VCaP (cell line): ENCODE measurements at regions not wholly inside any gene's neighbourhood (a gene's known extent, or its start where the extent isn't known, plus 50 kb on each side); places are given as distances from the start of the nearest gene placed in this dataset.
A peak's percentile ranks its signal among the peaks of the same experiment; 100 is the strongest.

Source experiments
- H3K27ac ChIP-seq: fragments of 450-650 bp; 2 replicates; pipeline ENCODE4 v1.5.1; 2017
- TF ChIP-seq, protein P1 (sequence below): fragments of 450-650 bp; conservative IDR thresholded peaks from 2 replicates; pipeline ENCODE4 v1.5.1; 2017; ENCODE audit warnings: mild to moderate bottlenecking, moderate library complexity

DNA sequence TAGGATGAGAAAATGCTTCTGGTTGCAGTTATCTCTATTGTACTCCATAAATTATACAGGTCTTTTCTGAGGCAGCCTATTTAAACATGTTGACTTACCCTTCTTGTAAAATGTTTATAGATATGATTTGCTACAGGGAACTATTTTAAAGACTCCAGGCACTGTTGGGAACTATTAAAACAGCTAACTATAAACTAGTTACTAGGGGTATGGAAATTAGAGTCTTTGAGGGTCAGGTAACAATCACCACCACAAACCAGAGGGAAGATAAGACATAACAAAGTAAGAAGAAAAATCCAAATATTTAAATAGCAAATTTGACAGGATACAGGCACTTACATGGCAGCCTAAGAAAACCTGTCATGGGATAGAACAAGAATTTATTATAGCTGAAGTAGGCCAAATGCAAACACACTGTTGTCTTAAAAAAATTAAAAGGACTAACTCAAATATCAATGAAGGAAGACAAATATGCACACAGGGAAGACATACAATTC, 251.0 kb upstream of the CWC22 start:
- H3K27ac ChIP-seq: peak overlapping the region; percentile 70
- TF ChIP-seq, protein P1, sequence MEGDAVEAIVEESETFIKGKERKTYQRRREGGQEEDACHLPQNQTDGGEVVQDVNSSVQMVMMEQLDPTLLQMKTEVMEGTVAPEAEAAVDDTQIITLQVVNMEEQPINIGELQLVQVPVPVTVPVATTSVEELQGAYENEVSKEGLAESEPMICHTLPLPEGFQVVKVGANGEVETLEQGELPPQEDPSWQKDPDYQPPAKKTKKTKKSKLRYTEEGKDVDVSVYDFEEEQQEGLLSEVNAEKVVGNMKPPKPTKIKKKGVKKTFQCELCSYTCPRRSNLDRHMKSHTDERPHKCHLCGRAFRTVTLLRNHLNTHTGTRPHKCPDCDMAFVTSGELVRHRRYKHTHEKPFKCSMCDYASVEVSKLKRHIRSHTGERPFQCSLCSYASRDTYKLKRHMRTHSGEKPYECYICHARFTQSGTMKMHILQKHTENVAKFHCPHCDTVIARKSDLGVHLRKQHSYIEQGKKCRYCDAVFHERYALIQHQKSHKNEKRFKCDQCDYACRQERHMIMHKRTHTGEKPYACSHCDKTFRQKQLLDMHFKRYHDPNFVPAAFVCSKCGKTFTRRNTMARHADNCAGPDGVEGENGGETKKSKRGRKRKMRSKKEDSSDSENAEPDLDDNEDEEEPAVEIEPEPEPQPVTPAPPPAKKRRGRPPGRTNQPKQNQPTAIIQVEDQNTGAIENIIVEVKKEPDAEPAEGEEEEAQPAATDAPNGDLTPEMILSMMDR: no peak

DNA sequence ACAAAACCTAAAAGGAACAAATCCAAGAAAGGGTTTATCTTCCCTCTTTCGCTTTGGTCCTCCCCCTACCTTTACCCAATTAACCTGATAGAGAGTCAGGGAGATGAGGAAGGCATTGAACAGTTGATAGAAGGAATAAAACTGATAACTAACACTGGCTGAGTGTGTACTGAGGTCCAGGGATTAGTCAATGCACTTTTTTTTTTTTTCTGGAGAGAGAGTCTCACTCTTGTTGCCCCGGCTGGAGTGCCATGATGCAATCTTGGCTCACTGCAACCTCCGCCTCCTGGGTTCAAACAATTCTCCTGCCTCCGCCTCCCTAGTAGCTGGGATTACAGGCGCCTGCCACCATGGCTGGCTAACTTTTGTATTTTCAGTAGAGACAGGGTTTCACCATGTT, 250.2 kb upstream of the CWC22 start:
- TF ChIP-seq, protein P1: no peak
- H3K27ac ChIP-seq: peak overlapping the region; percentile 70

GRCh38 chr2:180255981-180256380, 248.9 kb upstream of the CWC22 start:
- TF ChIP-seq, protein P1: no peak
- H3K27ac ChIP-seq: no peak overlapping the region

- TF ChIP-seq, protein P1: no peak
- no peak overlapping the region for H3K27ac ChIP-seq
Observed at GRCh38 chr2:180254872-180255271, 247.8 kb upstream of the CWC22 start.

DNA sequence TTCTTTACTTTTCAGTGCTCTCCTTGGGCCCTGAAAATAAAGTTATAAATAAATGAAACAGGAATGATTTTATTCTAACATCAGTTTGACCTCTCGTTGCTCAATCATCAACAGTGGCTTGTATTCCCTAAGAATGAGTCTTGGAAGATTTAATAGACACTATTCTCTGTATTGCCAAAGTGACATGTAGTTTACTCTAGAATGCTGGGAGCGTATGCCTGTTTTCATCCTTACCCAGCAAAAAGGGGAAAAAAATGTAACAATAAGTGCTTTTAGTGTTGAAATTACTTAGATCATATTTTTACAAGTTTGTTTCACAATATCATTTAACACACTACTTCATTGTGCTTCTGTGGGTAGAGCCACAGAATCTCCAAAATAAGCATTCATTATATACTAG, 240.6 kb upstream of the CWC22 start:
- TF ChIP-seq, protein P1: no peak

GRCh38 chr2:180246268-180246667, 239.2 kb upstream of the CWC22 start:
- TF ChIP-seq, protein P1: no peak

More for the DNA sequence above, 240.6 kb upstream of the CWC22 start:
- no peak overlapping the region for H3K27ac ChIP-seq

DNA sequence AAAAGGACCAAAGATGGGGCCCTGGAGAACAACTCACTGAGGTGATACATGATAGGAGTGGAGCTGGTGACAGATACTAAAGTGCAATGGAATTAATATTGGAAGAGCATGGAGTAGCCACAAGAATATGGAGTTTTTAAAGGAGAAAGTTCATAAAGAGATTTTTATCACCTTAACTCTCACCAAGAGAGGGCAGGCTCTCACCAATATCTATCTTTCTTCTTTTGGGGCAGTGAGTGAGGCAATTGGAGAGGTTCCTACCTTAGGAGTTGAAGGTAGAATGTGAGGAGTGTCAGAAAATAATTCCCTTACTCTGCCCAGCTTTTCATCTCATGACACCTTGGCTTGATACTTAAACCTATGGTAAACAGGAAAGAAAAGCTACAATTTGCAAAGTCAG, 233.7 kb upstream of the CWC22 start:
- TF ChIP-seq, protein P1: peak; percentile 67
- no peak overlapping the region for H3K27ac ChIP-seq

More at GRCh38 chr2:180246268-180246667, 239.2 kb upstream of the CWC22 start:
- H3K27ac ChIP-seq: no peak overlapping the region
